Stimulated activated CD8-positive, alpha-beta memory T cell treated with anti-CD3 and anti-CD28 coated beads, Interleukin-15, amount 100 ng/mL, for 1 hour (primary cell): ENCODE measurements at regions not wholly inside any gene's neighbourhood (a gene's known extent, or its start where the extent isn't known, plus 50 kb on each side); places are given as distances from the start of the nearest gene placed in this dataset.
"Not testable (repeated sequence)": the region's sequence is repeated elsewhere in the genome, so short reads cannot be mapped to it uniquely, and the experiment has no call there.

Experiments used
- DNase-seq: peaks from one replicate; pipeline ENCODE4 v3.0.0-alpha.2; 2020; ENCODE audit warnings: low read depth

DNA sequence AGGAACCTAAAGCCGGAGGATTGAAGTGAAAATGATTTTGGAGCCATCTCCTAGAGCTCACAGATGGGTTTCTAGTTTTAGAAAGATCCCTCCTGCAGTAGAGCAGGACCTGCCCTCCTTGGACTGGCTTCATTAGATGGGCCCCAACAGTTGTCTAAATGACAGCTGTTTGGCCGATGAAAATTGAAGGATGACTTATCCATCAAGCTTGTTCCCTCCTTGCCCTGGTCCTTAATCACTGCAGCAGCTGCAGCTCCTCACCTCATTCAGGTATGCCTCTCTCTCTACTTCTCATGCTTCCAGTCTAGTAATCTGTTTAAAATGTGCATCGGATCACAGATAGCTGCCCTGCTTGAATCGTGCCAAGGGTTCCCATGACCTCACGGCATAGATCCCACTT, 677.6 kb downstream of the BCL11A start:
- no peak for DNase-seq

DNA sequence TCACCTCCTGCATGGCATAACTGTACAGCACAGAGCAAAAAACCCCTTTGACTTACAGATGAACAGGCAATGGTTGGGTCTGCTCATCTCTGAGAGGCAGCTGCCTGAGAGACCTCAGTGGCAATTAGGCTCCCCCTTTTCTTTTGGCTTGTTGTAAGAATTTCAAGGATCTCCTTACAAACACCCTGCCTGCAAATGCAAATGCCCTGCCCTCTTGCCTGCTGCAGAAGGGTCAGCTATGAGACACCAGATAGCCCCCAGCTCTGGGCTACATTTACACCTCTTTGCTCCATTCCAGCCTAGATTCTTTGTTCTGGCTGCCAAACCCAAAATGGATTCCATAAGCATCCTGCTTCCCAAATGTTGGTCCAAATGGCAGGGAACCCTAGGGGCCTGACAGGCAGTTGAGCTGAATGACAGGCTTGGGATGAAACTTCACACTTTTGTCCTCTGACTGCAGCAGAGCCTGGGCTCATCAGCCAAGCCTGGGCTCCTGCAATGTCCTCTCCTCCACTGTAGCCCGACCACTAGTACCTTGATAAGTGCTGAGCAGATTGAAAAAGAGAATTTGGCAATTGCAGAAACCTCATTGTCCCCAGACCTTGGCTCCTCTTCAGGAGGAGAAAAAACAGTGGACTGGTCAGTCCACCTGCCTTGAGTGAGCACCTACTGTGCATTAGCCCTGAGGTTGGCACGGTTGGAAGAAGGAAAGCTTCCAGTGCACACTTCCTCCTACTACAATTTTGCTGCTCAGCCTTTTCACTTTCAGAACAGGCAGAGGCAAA, 678.3 kb downstream of the BCL11A start:
- DNase-seq, result no peak

DNA sequence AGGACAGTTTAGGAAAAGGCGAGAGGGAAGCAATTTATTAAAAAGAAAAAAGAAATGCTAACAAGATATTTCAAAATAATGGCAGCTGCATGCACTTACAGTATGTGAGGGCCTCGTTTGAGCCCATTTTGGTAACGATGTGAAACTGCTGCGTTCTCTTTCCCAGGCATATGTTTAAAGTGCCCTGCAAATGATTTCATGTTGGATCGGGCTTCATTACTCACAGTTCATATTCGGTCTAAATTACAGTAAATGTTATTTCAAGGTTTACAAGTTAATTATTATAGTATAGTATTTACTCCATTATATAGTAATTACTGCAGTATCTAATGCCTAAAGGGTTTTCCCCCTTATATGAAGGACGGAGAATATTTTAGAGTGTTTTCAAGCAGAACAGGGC, 679.1 kb downstream of the BCL11A start:
- no peak for DNase-seq

DNA sequence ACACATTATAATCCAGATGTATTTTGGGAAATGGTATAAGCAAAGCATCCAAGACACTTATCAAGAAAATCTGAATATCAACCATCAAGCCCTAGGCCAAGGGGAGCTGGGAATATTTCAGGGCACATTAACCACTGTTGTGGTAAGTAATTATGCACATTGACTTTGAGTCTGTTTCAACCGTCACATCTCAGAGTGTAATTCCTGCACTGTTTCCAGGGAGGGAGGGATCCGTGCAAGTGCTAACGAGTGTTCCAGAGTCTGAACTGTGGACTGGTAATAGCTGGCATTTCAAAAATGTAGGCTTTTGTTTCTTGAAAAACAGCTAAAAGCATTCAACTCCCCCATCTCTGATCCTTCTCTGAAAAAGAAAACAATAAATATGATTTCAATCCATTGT, 681.6 kb downstream of the BCL11A start:
- DNase-seq, result no peak

DNA sequence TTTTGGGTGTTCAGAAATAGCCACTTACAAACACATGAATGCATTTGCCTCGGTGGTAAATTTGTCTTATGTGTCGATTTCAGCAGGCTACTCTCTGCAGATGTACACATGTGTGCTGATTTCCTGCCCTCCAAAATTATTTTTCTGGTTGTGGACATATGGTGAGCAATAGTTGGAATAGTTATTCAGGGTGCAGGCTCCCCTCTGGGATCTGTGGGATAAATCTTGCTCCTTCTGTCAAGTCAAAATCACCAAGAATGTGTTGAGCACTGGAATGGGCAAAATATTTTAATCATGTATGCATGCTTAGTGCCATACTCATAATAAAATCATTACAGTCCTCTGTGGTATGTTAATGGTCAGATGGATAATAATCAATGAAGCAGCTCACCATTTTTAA, 684.5 kb downstream of the BCL11A start:
- DNase-seq, result no peak

DNA sequence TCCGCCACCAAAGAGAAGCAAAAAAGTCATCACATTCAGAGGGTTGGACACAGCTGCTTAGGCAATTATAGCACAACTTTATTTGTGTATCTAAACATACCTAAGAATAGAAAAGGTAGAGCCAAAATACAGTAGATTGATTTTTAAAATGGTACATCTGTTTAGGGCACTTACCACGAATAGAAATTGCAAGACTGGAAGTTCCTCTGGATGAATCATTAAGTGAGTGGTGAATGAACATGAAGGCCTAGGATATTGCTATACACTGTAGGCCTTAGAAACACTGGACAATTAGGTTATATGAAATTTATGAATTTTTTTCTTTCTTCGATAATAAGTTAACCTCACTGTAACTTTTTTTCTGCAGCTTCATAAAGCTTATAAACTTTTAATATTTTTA, 687.0 kb downstream of the BCL11A start:
- no peak for DNase-seq

DNA sequence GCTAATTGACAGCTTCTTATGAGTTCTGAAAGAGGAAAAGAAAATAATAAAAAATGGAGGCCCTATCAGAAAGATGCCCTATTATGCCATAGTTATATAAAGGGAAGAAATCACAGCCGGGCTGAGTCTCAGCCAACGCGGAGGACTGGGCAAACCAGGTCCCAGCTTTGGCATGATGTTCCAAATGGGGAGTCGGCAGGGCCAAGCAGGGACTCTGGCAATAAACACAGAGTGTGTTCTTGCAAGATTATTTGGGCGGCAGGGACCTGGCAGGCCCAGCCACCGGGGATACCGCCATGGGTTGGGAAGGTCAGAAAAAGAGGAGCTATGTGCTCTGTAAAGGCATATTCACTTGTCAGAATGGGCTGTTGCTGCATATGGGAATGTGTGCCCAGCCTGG, 694.9 kb downstream of the BCL11A start:
- no peak for DNase-seq

DNA sequence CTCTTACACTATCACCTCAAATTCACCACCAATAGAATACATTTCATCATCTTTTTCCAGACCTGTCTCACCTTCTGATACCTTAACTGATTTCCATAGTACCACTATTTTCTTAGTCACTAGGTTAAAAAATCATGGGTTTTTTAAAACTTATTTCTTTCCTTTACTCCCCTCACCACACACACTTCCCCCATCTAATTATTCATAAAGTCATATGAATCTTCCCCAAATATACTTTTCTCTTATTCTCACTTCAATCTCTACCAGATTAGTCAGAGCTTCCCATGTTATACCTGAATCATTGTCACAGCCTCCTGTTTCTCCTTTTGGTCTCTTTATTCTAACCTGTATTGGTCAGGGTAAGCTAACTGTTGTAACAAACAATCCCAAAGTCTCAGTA, 696.3 kb downstream of the BCL11A start:
- DNase-seq, result no peak

DNA sequence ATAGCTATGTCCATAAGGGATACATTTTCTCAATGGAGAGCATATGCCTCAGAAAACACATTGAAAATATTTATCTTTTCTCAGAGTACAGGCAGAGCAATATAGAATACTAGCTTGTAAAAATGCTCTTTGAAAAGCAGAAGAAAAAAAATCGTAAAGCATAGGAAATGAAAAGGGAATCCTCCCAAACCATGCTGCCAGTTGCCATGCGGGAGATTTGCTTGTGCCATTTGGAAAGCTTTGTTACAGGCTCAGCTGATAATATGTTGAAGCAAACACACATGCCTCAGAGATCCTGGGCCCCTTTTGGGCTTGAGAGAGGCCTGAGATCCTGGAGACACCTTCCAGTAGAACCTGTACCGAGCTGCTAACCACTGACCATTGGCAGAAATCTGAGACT, 697.1 kb downstream of the BCL11A start:
- DNase-seq, result no peak

DNA sequence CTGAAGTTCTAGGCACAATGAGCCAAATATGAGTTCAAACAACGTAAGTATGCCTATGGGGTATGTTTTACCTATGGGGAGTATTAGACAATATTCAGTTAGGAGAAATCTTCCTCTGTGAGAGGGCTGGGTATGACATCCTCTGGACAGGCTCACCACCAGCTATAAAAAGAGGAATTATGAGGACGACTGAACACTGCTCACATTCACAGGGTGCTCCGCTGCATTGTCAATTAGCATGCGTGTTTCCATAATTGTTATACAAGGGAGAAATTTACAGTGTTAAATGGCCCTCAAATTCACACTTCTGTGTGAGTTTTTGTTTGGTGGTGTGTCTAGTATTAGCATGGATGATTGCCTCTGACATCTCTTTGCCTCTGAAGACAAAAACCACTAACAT, 700.4 kb downstream of the BCL11A start:
- no peak for DNase-seq

DNA sequence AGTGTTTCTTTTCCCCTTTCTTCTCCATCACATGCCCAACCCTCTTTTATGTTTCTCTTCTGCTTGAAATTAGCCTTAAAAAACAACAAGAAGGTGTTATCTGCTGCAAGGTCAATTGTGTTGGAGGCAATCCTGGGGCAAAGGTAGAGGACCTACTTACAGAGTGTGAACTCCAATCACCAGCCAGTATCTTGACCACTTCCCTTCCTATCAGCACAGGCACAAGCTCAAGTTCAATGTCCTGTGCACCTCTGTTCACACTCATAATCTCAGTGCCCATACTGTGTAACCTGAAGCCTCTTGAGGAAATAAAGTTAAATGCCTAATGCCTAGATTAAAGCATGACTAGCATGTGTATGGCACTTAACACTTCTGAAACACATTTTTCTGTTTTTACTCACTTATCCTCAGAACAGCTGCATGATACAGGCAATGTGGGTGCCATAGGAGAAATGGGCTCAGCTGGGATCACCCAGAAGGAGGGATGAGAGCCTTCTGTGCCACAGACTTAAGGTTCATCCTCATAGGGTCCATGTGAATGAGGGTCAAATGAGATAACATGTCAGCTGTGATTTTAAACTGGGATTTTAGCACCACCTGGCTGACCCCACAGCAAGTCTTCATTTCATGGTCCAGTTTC, 701.5 kb downstream of the BCL11A start:
- DNase-seq, result no peak

DNA sequence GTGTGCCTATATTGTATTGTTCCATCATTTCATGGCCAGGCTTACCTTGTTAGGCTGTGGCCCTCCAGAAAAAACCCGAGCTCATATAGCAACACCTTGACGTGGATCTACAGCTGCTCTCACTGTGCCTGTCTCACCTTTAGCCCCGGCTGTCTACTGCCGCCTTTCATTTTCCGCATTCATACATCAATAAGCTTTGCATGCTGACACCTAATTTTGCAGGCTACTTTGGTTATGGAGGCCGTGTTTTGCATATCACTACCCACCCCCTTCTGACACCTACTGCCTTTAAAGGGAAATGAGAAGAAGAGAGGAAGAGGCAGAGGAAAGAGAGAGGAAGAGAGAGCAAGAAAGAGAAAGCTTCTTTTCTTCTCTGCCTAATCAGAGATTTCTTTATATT, 702.9 kb downstream of the BCL11A start:
- no peak for DNase-seq

DNA sequence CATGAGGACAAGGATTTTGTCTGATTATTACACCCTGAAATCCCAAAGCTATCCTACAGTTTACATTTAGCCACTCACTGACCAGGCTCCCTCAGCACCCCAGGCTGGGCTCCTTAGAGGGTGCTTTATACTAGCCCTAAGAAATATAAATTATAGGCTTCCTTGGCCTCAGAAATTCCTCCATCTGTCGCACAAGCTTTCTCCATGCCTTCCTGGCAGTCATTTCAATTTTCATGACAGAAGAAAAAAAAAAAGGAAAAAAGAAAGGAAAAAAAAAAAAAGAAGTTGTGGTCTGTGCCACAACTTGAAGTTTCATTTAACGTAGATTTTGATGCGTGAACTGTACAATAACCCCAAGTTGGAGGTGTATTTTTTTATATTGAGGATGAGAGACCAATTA, 719.5 kb downstream of the BCL11A start:
- DNase-seq, result no peak

DNA sequence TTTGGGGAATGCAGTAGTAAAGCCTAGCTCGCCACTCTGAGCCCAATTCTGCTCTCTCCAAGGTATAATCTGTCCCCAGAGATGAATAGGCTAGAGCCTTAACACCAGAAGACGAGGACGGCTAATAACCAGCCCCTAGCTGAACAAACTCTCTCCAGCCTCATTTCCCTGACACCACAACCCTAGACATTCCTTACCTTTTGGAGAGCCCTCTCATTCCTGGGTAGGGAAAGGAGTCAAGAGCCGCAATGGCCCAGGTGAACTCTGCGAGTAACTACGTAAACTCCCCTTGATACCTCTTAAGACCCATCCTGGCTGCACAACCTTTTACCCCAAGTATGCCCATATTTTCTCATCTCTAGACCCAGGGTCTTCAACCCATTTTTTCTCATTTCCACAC, 722.9 kb downstream of the BCL11A start:
- DNase-seq, result no peak

DNA sequence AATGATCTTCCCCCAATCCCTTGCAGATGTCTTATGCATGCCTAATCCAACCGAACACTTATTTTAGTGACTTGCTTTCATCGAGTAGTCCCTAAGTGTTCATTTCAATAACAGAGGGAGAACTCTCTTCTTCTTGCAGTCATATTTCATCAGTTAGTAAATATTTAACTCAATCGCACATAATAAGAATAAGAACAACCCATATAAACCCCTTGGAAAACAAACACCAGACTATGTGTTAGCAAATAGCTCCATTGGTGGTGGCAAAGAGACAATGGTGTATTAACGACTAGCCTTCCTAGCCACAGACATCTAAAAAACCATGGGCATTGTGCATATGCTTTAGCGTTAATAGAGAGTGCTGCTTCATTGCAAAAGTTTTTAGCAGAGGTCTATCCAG, 725.8 kb downstream of the BCL11A start:
- no peak for DNase-seq

DNA sequence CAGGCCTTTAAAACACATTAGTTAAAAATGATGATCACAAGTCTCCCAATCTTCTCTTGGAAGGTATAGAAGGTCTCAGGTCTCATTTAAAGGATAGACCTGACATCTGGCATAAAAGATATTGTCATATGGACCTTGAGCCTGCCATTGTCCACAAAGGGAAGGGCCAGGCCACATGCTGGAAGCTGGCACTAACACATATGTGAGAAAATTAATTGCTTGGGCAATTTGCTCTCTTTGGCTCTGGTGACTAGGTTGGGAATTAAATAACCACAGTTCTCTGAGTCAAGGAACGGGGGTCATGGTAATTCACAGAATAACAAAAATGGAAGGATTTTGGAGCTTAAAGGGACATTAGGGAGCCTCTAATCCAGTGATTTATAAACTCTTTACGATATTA, 727.3 kb downstream of the BCL11A start:
- no peak for DNase-seq

DNA sequence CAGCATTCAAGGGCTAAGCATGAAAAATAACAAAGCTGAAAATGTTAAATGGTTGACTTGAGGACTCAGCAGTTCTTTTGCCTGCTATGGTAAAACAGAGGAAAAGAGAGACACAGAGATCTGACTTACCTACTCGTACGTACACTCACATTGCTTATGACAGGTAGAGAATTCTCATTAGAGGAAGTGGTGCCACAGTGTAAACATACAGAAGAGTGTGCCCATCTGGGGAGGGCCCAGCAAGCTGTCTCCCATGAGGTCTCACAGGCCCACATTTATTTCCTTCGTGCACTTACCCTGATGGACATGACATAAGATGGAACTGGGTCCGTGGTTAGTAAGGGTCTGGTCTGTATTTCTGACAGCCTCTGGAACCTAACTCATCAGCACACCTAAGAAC, 729.1 kb downstream of the BCL11A start:
- DNase-seq, result no peak

DNA sequence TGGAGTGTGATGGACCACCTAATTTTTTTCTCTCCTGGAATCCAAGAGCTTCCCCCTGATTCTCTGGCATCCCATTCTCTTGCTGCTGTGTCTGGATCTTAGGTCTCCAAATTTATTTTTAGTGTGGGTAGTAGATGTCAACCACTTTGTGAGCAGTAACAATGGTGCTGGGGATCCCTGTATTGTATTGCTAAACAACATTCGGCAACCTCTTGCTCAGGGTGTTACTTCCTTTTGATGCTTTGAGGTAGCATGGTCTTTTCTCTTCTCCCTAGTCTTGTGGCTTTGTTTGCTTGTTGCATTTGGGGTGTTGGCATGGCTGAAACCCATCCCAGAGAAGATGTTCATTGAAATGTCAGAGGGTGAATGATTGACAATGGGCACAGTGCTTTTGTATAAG, 737.4 kb downstream of the BCL11A start:
- DNase-seq, result no peak

DNA sequence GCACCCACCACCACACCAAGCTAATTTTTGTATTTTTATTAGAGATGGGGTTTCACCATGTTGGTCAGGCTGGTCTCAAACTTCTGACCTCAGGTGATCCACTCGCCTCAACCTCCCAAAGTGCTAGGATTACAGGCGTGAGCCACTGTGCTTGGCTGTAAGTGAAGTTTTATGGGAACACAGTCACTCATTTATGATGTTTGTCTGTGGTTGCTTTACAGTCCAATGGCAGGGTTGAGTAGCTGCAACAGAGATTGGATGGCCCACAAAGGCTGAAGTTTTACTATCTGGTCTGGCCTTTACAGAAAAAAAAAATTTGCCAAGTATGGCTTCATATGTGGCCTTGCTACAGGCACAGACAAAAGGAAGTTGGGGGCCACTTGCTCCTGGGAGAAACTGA, 743.2 kb downstream of the BCL11A start:
- not testable (repeated sequence) for DNase-seq

DNA sequence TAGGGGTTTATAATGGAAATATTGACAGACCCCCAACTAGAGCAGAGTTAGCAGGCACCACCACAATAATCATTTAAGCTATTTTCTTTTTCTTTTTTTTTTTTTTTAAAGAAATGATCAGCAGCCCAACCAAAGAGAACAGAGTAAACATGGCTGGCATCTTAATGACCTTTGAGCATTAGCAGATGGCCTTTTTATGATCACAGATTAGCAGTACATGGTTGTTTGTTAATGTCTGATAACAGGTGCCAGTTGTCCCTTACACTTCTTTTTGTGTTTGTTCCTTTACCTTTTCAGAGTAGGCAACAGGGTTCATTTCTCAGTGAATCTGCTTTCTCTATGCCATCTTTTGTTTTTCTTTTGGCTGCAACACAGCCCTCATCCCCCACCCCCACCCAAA, 747.0 kb downstream of the BCL11A start:
- DNase-seq, result no peak

DNA sequence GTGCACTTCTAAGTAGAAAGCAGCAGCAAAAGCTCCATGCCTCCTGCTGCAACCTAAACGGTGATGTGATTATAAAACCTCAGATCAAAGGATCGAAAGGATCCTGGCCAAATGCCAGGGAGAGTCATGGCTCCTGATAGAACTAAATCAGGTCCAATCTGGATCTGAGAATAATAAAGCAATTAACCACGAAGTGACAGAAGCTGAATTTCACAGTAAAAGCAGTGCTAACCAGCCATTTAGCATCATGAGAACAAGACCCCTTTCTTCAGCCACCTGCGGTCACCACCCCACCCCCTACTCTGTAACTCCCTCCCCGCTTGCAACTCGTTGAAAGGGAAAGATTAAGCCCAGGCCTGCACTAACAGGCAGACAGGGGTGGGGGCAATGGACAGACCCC, 748.7 kb downstream of the BCL11A start:
- no peak for DNase-seq

DNA sequence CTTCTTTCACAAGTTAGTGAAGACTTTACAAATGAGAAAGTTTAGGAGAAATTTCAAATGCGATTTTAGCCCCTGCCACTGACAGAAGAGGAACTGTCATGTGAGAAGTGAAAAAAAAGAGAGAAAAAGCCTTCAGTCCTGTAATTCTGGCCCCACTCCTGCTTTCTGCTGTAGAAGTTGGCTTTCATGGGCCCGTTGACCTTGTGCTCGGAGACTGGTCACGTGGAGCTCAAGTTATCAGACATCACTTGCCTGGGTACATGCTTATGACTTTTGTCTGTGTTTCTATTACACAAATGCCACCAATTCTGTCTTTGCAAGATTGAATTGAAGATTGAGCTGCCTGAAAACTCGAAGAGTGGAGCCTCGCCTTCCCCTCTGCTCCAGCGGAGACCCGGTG, 749.9 kb downstream of the BCL11A start:
- DNase-seq, result no peak

DNA sequence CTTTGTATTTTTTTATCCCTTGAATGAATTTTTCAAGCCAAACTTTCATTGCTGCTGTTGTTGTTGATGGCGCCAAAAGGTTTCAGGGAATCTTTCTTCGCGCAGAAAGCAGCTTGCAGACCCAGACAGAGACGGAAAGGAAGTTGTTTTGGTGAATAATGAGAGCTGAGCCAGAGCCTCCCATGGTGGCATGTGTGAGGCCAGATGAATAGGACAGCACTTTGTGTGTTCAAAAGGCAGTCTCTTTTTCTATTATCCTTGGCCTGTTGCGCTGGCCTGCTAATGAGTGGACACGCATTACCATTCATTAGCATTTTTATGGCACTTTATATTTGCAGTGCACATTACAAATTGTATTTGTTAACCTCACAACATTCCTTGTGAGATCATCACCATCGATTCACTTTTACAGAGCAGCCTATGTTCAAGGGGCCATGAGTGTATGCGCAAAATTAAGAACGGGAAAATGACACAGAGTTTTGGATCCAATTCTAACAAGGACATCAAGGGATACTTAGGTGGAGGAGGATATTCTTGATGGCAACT, 754.7 kb downstream of the BCL11A start:
- DNase-seq, result no peak
